K562 (cell line): ENCODE measurements at regions not wholly inside any gene's neighbourhood (a gene's known extent, or its start where the extent isn't known, plus 50 kb on each side); places are given as distances from the start of the nearest gene placed in this dataset.
"Not testable (repeated sequence)": the region's sequence is repeated elsewhere in the genome, so short reads cannot be mapped to it uniquely, and the experiment has no call there.

Experiments
- CAMTA2 ChIP-seq: fragments of 250-450 bp; sonication (Bioruptor Pico); conservative IDR thresholded peaks from 2 replicates; pipeline ENCODE4 v1.5.1; 2022
- POLR2A ChIP-seq: fragments of 450-650 bp; conservative IDR thresholded peaks from 2 replicates; pipeline ENCODE4 v1.6.1; 2016
- RAD21 ChIP-seq, 2 experiments: fragments of 250-450 bp in 1 of 2; fragments of 450-650 bp in 1 of 2; sonication (Bioruptor Pico) in 1 of 2; formaldehyde crosslinking in 1 of 2; IDR thresholded peaks in 1 of 2; conservative IDR thresholded peaks in 1 of 2; 2 replicates each; pipeline versions ENCODE4 v1.4.0 to v1.8.0; 2020 to 2022; ENCODE audit warnings: mild to moderate bottlenecking in 2 of 2, moderate library complexity in 1 of 2
- RHOXF2B ChIP-seq: fragments of 250-450 bp; sonication (Bioruptor Pico); conservative IDR thresholded peaks from 2 replicates; pipeline ENCODE4 v1.5.1; 2021
- RNF219 ChIP-seq: fragments of 250-450 bp; sonication (Bioruptor Pico); IDR thresholded peaks from 2 replicates; pipeline ENCODE4 v1.5.0; 2022; ENCODE audit warnings: mild to moderate bottlenecking
- SP2 ChIP-seq: IDR thresholded peaks from 2 replicates; pipeline ENCODE4 v1.6.1; 2011; ENCODE audit warnings: mild to moderate bottlenecking, low read depth, low read length, moderate library complexity; ENCODE audit not compliant: poor library complexity, severe bottlenecking; ENCODE audit errors: extremely low read depth
- SREBF1 ChIP-seq: fragments of 150-350 bp; IDR thresholded peaks from 2 replicates; pipeline ENCODE4 v1.6.1; 2014; ENCODE audit warnings: antibody characterized with exemption, low read depth, low read length, borderline replicate concordance
- TGIF2 ChIP-seq: sonication (generic); formaldehyde crosslinking; IDR thresholded peaks from 2 replicates; pipeline ENCODE4 v1.8.1; 2022; ENCODE audit warnings: mild to moderate bottlenecking, missing genetic modification reagents, moderate library complexity
- TF ChIP-seq, protein P1 (sequence below): sonication (generic); formaldehyde crosslinking; IDR thresholded peaks from 2 replicates; pipeline ENCODE4 v1.8.0; 2022; ENCODE audit warnings: missing genetic modification reagents, mild to moderate bottlenecking, moderate library complexity, borderline replicate concordance
- TF ChIP-seq, protein P2 (sequence below): sonication (generic); formaldehyde crosslinking; IDR thresholded peaks from 2 replicates; pipeline ENCODE4 v1.8.0; 2022; ENCODE audit warnings: mild to moderate bottlenecking, missing genetic modification reagents

DNA sequence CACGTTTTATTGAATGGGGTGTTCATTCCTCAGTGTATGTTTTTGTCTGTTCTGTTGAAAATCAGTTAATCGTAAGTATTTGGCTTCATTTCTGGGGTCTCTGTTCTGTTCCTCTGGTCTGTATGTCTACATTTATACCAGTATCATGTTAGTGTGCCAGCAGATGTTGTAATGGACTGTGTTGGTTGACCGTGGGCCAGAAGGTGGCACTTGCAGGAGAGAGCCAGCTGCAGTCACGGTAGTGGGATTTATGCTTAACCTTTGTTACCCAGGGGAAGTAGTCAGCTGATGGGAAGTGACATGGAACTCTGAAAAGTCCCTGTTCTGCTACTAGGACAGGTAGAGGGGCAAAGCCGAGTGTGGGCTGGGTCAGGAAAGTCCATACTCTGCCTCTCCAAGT is 238.3 kb upstream of the NPAP1 start:
- TF ChIP-seq, protein P1, sequence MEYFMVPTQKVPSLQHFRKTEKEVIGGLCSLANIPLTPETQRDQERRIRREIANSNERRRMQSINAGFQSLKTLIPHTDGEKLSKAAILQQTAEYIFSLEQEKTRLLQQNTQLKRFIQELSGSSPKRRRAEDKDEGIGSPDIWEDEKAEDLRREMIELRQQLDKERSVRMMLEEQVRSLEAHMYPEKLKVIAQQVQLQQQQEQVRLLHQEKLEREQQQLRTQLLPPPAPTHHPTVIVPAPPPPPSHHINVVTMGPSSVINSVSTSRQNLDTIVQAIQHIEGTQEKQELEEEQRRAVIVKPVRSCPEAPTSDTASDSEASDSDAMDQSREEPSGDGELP = not testable (repeated sequence)
- TF ChIP-seq RAD21 (CRISPR knock-in tag; conservative IDR thresholded peaks at IDR 0.05 in 1 of 2, IDR thresholded peaks at IDR 0.05 in 1 of 2); POLR2A; TGIF2 (CRISPR knock-in tag); CAMTA2 (CRISPR knock-in tag); SP2; SREBF1; RNF219; RHOXF2B (CRISPR knock-in tag): not testable (repeated sequence)
- TF ChIP-seq, protein P2, sequence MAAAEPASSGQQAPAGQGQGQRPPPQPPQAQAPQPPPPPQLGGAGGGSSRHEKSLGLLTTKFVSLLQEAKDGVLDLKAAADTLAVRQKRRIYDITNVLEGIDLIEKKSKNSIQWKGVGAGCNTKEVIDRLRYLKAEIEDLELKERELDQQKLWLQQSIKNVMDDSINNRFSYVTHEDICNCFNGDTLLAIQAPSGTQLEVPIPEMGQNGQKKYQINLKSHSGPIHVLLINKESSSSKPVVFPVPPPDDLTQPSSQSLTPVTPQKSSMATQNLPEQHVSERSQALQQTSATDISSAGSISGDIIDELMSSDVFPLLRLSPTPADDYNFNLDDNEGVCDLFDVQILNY (CRISPR knock-in tag) = not testable (repeated sequence)
